Smooth muscle cell of the brain vasculature (primary cell): ENCODE measurements at regions not wholly inside any gene's neighbourhood (a gene's known extent, or its start where the extent isn't known, plus 50 kb on each side); places are given as distances from the start of the nearest gene placed in this dataset.
"Not testable (repeated sequence)": the region's sequence is repeated elsewhere in the genome, so short reads cannot be mapped to it uniquely, and the experiment has no call there.

ENCODE experiments used
- DNase-seq: peaks from one replicate; pipeline ENCODE4 v3.0.0-alpha.2; 2012; ENCODE audit warnings: low read depth, low spot score

DNA sequence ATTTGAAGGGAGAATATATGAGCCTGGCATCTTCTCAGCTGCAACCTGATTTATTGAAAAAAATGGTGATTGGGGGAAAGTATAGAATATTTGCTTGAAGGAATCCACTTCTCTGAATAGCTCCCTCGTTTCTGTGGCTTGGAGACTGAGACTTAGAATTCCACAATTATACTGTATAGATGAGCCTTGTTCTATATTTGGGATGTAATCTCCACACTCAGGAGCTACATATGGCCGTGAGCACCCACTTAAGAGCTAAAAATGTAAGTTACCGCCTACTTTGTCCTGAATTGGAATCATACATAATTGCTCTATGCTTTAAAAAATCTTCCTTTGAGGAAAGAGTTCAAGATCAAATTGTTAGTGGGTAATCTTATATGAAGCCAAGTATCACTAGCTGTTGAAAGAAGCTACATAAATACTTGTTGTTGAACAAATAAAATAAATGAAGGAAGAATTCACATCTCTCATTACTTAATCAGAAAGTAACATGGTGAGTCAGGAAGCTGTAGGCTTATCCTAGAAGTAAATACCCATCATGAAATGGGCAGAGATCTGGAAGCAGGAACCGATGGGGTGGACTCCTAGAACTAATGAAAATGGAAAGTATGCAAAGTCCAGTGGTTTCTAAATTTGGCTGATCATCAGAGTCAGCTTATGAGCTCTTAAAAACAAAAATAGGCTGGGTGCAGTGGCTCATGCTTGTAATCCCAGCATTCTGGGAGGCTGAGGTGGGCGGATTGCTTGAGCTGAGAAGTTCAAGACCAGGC lies 254.3 kb downstream of the SOX4 start:
- no peak for DNase-seq

DNA sequence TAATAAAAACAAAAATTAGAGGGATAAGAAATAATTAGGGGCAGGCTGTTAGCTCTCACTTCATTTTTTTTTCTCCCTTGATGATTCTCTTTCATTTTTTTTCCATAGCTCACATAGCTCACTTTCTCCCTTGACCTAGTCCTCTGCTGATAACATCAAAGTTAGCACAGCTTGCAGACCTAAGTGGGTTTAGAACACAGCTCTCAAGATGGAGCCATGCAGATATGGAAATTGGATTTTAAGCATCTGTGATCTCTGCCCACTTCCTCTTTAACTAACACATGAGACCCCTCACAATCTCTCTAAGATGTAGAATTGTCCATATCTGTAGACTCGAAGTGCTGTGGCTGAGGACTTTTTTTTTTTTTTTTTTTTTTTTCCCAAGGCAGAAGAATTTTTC lies 257.1 kb downstream of the SOX4 start:
- no peak for DNase-seq

GRCh38 chr6:21855811-21856455 lies 262.4 kb downstream of the SOX4 start:
- DNase-seq: no peak

DNA sequence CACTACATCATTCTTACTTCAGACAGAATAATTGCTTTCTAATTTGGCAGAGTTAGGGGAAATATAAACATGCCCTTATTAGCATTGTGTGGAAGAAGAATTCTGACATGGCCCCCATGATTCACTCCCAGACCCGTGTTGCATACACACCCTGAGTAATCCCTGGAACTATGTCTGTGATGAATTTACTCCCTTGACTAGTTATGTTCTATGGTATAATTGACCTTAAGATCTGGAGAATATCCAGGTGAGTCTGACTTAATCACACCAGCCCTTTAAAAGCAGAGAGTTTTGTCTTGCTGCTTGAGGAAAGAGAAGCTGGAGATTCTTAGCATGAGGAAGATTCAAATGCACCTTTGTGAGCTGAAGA lies 262.9 kb downstream of the SOX4 start:
- no peak for DNase-seq

- no peak for DNase-seq
Observed at GRCh38 chr6:21856844-21857243, 263.3 kb downstream of the SOX4 start.

DNA sequence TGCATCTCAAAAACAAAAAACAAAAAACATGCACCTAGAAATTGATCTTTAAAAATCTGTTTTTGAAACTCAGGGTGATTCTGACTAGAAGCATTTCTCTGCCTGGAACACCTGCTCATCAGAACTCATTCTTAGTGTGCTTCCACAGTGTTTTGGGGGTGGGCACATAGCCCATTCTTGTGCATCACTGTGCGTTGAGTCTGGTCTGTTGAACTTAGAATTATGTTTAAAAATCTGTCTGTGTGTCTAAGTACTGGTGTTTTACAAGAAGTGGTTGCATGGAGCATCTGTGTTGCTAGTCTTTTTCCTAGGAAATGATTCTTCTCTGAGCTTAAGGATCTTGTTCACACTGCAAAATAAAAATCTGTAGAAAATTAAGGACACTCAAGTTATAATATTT lies 264.5 kb downstream of the SOX4 start:
- DNase-seq: no peak

GRCh38 chr6:21859193-21859735 lies 265.7 kb downstream of the SOX4 start:
- DNase-seq: no peak

GRCh38 chr6:21861942-21862341 lies 268.4 kb downstream of the SOX4 start:
- no peak for DNase-seq

GRCh38 chr6:21864206-21864605 lies 270.7 kb downstream of the SOX4 start:
- no peak for DNase-seq

DNA sequence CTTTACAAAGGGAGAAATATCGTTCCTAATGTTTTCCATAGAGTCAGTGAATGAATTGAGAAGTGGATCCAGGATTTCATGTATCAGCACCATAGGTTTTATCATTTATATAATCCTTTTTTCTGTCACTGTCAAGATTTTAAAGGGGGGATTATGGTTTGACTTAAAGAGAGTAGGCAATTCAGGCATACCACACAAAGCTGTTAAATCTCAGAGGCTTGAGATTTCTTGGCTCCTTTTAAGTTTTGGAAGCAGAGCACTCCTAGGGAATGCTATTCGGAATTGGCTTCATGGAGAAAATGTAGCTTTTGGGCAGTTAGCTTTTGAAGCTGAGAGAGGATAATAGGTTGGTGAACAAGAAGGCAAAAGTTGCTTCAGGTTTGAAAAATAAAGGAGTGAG lies 274.7 kb downstream of the SOX4 start:
- no peak for DNase-seq

- DNase-seq: no peak
Observed at GRCh38 chr6:21869085-21869771, 275.7 kb downstream of the SOX4 start.

GRCh38 chr6:21870076-21870730 lies 276.7 kb downstream of the SOX4 start:
- DNase-seq: no peak

DNA sequence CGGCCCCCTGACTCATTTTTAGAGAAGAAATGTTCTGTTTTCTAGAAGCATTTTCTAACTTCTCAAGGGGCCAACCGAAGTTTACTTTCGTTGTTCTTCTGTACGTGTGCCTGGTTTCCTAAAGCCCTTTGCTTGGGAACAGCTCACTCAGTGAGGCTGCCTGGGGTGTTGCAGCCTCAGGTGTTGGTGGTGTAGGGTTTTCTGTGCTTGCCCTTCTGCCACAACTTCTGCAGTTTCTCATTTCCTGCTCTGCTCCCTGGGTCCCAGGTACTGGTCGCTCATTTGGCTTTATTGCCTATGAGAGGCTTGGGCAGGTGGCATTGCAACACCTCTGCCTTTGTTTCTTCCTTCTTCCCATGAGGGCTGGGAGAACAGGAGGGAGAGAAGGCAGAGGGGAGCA lies 278.3 kb downstream of the SOX4 start:
- DNase-seq: no peak

DNA sequence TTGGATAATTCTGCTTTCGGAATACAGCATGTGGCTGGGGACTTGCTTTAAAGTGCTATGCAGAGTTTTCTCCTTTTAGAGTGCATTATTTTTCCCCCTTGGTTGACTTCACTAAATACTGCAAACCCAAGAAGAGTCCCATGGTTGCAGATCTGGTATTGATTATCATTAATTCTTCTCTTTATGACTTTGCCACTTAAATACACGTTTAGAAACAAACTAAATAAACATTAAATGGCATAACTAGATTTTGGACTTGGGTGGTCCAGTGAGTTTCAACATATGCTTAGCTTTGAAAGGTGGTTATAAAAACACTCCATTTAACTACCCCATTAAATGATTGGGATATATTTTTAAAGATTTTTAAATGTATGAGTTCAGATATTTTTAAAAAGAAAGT lies 279.2 kb downstream of the SOX4 start:
- no peak for DNase-seq

DNA sequence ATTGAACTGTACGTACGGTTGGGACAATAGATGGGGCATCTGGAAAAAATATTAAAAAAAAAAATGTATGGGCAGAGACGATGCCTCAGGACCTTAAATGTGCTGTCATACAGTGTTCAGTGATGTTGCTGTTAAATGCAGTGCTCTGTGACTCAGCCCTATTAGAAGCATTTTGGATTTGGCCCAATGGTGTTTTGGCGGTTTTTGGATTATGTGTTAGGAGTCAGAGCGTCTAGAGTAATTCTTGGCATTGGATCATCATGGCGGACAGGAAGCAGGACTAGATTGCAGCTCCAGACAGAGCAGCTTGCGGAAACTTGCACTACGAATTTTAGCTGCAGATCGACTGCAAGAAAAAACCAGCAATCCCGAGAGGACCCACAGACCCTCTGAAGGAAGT lies 280.0 kb downstream of the SOX4 start:
- no peak for DNase-seq

GRCh38 chr6:21874372-21874771 lies 280.8 kb downstream of the SOX4 start:
- DNase-seq: no peak

GRCh38 chr6:21877037-21877436 lies 283.5 kb downstream of the SOX4 start:
- DNase-seq: not testable (repeated sequence)

- DNase-seq: not testable (repeated sequence)
Observed at GRCh38 chr6:21880249-21880648, 286.7 kb downstream of the SOX4 start.

DNA sequence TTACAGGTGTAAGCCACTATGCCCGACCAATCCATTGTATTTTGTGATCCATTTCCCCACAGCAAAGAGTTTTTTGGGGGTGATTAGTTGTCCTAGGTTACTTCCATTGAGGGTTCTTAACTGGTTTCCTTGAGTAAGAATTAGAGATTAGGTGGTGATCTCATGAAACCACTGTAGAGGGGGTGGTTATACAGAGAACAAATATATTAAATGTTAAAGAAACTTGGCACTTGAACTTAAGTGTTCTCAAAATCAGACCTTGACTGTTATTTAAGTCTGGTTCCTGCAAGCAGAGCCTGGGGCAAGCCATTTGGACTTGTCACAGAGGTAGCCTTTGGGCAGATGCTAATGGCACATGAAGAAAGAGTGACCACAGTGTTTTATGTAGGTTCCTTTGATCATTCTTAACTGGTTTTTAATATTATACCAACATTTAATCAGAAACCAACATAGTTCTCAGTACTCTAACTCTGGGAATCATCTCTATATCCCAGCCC lies 288.5 kb downstream of the SOX4 start:
- DNase-seq: no peak

GRCh38 chr6:21883595-21884328 lies 290.2 kb downstream of the SOX4 start:
- DNase-seq: no peak

DNA sequence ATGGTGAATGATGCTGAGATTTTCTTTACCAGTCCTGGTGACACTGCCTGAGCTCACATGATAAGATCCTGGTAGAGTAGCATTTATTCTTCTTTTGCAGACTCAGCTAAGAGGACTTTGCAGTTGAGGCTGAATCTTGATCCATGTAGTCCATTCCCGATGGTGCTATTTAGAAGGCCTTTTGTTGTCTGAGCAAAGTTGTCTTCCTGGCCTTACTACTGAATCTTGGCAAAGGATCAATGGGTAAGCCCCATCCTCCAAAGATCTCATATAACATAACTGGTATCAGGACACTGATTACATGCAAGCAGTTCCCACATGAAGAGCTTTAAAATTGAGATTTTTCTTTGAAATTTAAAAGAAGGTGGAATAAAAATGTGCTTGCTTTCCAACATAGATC lies 291.6 kb downstream of the SOX4 start:
- DNase-seq: no peak
